ENCODE measurements at regions not wholly inside any gene's neighbourhood (a gene's known extent, or its start where the extent isn't known, plus 50 kb on each side); places are given as distances from the start of the nearest gene placed in this dataset.
A peak's percentile ranks its signal among the peaks of the same experiment; 100 is the strongest.

- Histone ChIP-seq H3K4me3 (ENCODE audit: low read length) (no peak overlapping the region), H3K4me1 (ENCODE audit: control insufficient read depth, insufficient read depth, low read length) (no peaks in the 10 kb centered on the region), H3K9me3 (ENCODE audit: control insufficient read depth, low read length) (no peaks in the 10 kb centered on the region), H3K27me3 (ENCODE audit: control insufficient read depth, insufficient read depth) (no peaks in the 10 kb centered on the region), H3K27ac (ENCODE audit: low read length) (no peak overlapping the region)
- no peak for DNase-seq
- intact Hi-C loops (cut with DNase I): no loop called here
- peak; percentile 61 to 77 for ATAC-seq
- 82% methylated on average over 4 of the region's 4 CpGs for whole genome bisulfite sequencing
These were observed 220.1 kb downstream of the HAUS1 start for GRCh38 chr18:46324087-46324955.

- Histone ChIP-seq H3K4me1 (ENCODE audit: control insufficient read depth, insufficient read depth, low read length) (no peaks in the 10 kb centered on the region), H3K27ac (ENCODE audit: low read length) (no peak overlapping the region), H3K9me3 (ENCODE audit: control insufficient read depth, low read length) (no peaks in the 10 kb centered on the region), H3K27me3 (ENCODE audit: control insufficient read depth, insufficient read depth) (no peaks in the 10 kb centered on the region), H3K4me3 (ENCODE audit: low read length) (no peak overlapping the region)
- ATAC-seq (no peak), DNase-seq (no peak)
- 91% methylated on average over 12 of the region's 12 CpGs for WGBS
- intact Hi-C loops (cut with DNase I): loop anchor here in 1 of 4 donors (5.0 kb wide), 1 partner anchor 164 kb away; no protein-coding TSS in a partner anchor
These were observed 221.7 kb downstream of the HAUS1 start for GRCh38 chr18:46325895-46326294.

GRCh38 chr18:46329736-46330246, 225.6 kb downstream of the HAUS1 start:
- intact Hi-C loops (cut with DNase I): loop anchor here in 1 of 4 donors (5.0 to 10.0 kb wide), 2 partner anchors 85 to 167 kb away; no protein-coding TSS in a partner anchor

GRCh38 chr18:46331316-46331715, 227.1 kb downstream of the HAUS1 start:
- H3K4me3 ChIP-seq (ENCODE audit: low read length): no peak overlapping the region
- no peaks in the 10 kb centered on the region for H3K9me3 ChIP-seq (ENCODE audit: control insufficient read depth, low read length)
- DNase-seq (no peak), ATAC-seq (no peak)
- 79% methylated on average over 1 of the region's 1 CpG for WGBS
- intact Hi-C loops (cut with DNase I): loop anchor here in 1 of 4 donors (10.0 kb wide), 1 partner anchor 83 kb away; no protein-coding TSS in a partner anchor
- H3K27me3 ChIP-seq (ENCODE audit: control insufficient read depth, insufficient read depth): no peaks in the 10 kb centered on the region
- H3K4me1 ChIP-seq (ENCODE audit: control insufficient read depth, insufficient read depth, low read length): no peaks in the 10 kb centered on the region
- no peak overlapping the region for H3K27ac ChIP-seq (ENCODE audit: low read length)

More at GRCh38 chr18:46329736-46330246, 225.6 kb downstream of the HAUS1 start:
- Histone ChIP-seq H3K9me3 (ENCODE audit: control insufficient read depth, low read length) (no peaks in the 10 kb centered on the region), H3K4me1 (ENCODE audit: control insufficient read depth, insufficient read depth, low read length) (no peaks in the 10 kb centered on the region), H3K27ac (ENCODE audit: low read length) (no peak overlapping the region), H3K4me3 (ENCODE audit: low read length) (no peak overlapping the region), H3K27me3 (ENCODE audit: control insufficient read depth, insufficient read depth) (no peaks in the 10 kb centered on the region)
- DNase-seq: no peak
- no peak for ATAC-seq
- WGBS: 71% methylated on average over 8 of the region's 8 CpGs

GRCh38 chr18:46332286-46332801, 228.2 kb downstream of the HAUS1 start:
- intact Hi-C loops (cut with DNase I): loop anchor here in 1 of 4 donors (10.0 kb wide), 1 partner anchor 82 kb away; no protein-coding TSS in a partner anchor

GRCh38 chr18:46332921-46333341, 228.7 kb downstream of the HAUS1 start:
- DNase-seq: peak in 1 of 3 donors; percentile 50
- no peak overlapping the region for H3K4me3 ChIP-seq (ENCODE audit: low read length)
- H3K27ac ChIP-seq (ENCODE audit: low read length): no peak overlapping the region
- intact Hi-C loops (cut with DNase I): loop anchor here in 1 of 4 donors (10.0 kb wide), 1 partner anchor 82 kb away; no protein-coding TSS in a partner anchor
- no peak for ATAC-seq
- no peaks in the 10 kb centered on the region for H3K9me3 ChIP-seq (ENCODE audit: control insufficient read depth, low read length)
- no peaks in the 10 kb centered on the region for H3K27me3 ChIP-seq (ENCODE audit: control insufficient read depth, insufficient read depth)
- WGBS: 39% methylated on average over 9 of the region's 9 CpGs
- no peaks in the 10 kb centered on the region for H3K4me1 ChIP-seq (ENCODE audit: control insufficient read depth, insufficient read depth, low read length)

More at GRCh38 chr18:46332286-46332801, 228.2 kb downstream of the HAUS1 start:
- Histone ChIP-seq H3K27me3 (ENCODE audit: control insufficient read depth, insufficient read depth) (no peaks in the 10 kb centered on the region), H3K4me3 (ENCODE audit: low read length) (no peak overlapping the region), H3K27ac (ENCODE audit: low read length) (no peak overlapping the region), H3K4me1 (ENCODE audit: control insufficient read depth, insufficient read depth, low read length) (no peaks in the 10 kb centered on the region), H3K9me3 (ENCODE audit: control insufficient read depth, low read length) (no peaks in the 10 kb centered on the region)
- 86% methylated on average over 6 of the region's 6 CpGs for WGBS
- DNase-seq (no peak), ATAC-seq (no peak)

GRCh38 chr18:46333431-46334135, 229.4 kb downstream of the HAUS1 start:
- DNase-seq (peak; percentile 31 to 78 (median 70)), ATAC-seq (peak; percentile 72 to 83)
- Histone ChIP-seq H3K4me3 (ENCODE audit: low read length) (peak overlapping the region; percentile 94), H3K9me3 (ENCODE audit: control insufficient read depth, low read length) (no peaks in the 10 kb centered on the region), H3K4me1 (ENCODE audit: control insufficient read depth, insufficient read depth, low read length) (no peaks in the 10 kb centered on the region), H3K27me3 (ENCODE audit: control insufficient read depth, insufficient read depth) (no peaks in the 10 kb centered on the region), H3K27ac (ENCODE audit: low read length) (no peak overlapping the region)
- under 1% methylated on average over 76 of the region's 77 CpGs for WGBS
- intact Hi-C loops (cut with DNase I): loop anchor here in 1 of 4 donors (10.0 kb wide), 1 partner anchor 81 kb away; no protein-coding TSS in a partner anchor

- intact Hi-C loops (cut with DNase I): loop anchor here in 1 of 4 donors (10.0 kb wide), 1 partner anchor 80 kb away; no protein-coding TSS in a partner anchor
- no peaks in the 10 kb centered on the region for H3K9me3 ChIP-seq (ENCODE audit: control insufficient read depth, low read length)
- no peaks in the 10 kb centered on the region for H3K27me3 ChIP-seq (ENCODE audit: control insufficient read depth, insufficient read depth)
- WGBS: 2% methylated on average over 27 of the region's 27 CpGs
- no peaks in the 10 kb centered on the region for H3K4me1 ChIP-seq (ENCODE audit: control insufficient read depth, insufficient read depth, low read length)
- ATAC-seq: peak; percentile 8 to 20
- no peak overlapping the region for H3K27ac ChIP-seq (ENCODE audit: low read length)
- peak overlapping the region; percentile 94 for H3K4me3 ChIP-seq (ENCODE audit: low read length)
- DNase-seq: peak in 1 of 3 donors; percentile 70
These were observed 230.7 kb downstream of the HAUS1 start for GRCh38 chr18:46334868-46335281.

GRCh38 chr18:46335534-46336101, 231.4 kb downstream of the HAUS1 start:
- DNase-seq (peak in 1 of 3 donors; percentile 64), ATAC-seq (peak; percentile 15 to 53)
- 9% methylated on average over 15 of the region's 15 CpGs for WGBS
- peak overlapping the region; percentile 20 for H3K27ac ChIP-seq (ENCODE audit: low read length)
- peak overlapping the region; percentile 94 for H3K4me3 ChIP-seq (ENCODE audit: low read length)
- H3K9me3 ChIP-seq (ENCODE audit: control insufficient read depth, low read length): no peaks in the 10 kb centered on the region
- H3K4me1 ChIP-seq (ENCODE audit: control insufficient read depth, insufficient read depth, low read length): no peaks in the 10 kb centered on the region
- intact Hi-C loops (cut with DNase I): loop anchor here in 1 of 4 donors (10.0 kb wide), 1 partner anchor 79 kb away; no protein-coding TSS in a partner anchor
- no peaks in the 10 kb centered on the region for H3K27me3 ChIP-seq (ENCODE audit: control insufficient read depth, insufficient read depth)

Measured in right cardiac atrium (tissue), 5 donors.